H1 (cell line): ENCODE measurements at regions not wholly inside any gene's neighbourhood (a gene's known extent, or its start where the extent isn't known, plus 50 kb on each side); places are given as distances from the start of the nearest gene placed in this dataset.

ENCODE experiments used
- CTCF ChIA-PET: fragments of 300-600 bp; sonication (Branson Sonifier 250); formaldehyde crosslinking; loops from one replicate; lab custom pipeline; 2021; ENCODE audit not compliant: partially characterized antibody; lab: Charles Lee
- POLR2A ChIA-PET: fragments of 300-600 bp; sonication (Branson Sonifier 250); formaldehyde crosslinking; loops from one replicate; lab custom pipeline; 2021; ENCODE audit warnings: inconsistent platforms; ENCODE audit not compliant: partially characterized antibody; lab: Charles Lee
- DNase-seq, 2 experiments: peaks; one replicate each; pipeline versions ENCODE4 v3.0.0 to v3.0.0-alpha.2; 2010 to 2022; ENCODE audit warnings: low spot score in 2 of 2, low read depth in 1 of 2, mixed read lengths in 1 of 2
- FAIRE-seq: peaks from 2 replicates; lab custom pipeline; 2011; peaks lifted over from hg19 to GRCh38; lab: Jason Lieb, UNC
- H2AFZ ChIP-seq: 2 replicates; pipeline ENCODE4 v1.8.1; 2012; ENCODE audit warnings: low read length, inconsistent platforms
- H2AK5ac ChIP-seq: 2 replicates; pipeline ENCODE4 v1.6.1; 2013; ENCODE audit warnings: low read depth, low read length
- H2BK120ac ChIP-seq: replicated peaks from 2 replicates; pipeline ENCODE3; 2013; ENCODE audit warnings: low read depth, low read length, inconsistent platforms
- H2BK12ac ChIP-seq: 2 replicates; pipeline ENCODE4 v1.6.1; 2013; ENCODE audit warnings: low read depth, low read length
- H2BK15ac ChIP-seq: 2 replicates; pipeline ENCODE4 v1.6.1; 2013; ENCODE audit warnings: low read length
- H2BK20ac ChIP-seq: 2 replicates; pipeline ENCODE4 v1.6.1; 2013; ENCODE audit warnings: low read length
- H2BK5ac ChIP-seq: 2 replicates; pipeline ENCODE4 v1.6.1; 2013; ENCODE audit warnings: low read depth, low read length
- H3K14ac ChIP-seq: 2 replicates; pipeline ENCODE4 v1.6.1; 2013; ENCODE audit warnings: inconsistent platforms; ENCODE audit not compliant: insufficient read length
- H3K18ac ChIP-seq: 2 replicates; pipeline ENCODE4 v1.6.1; 2013; ENCODE audit warnings: low read length; ENCODE audit errors: extremely low read depth
- H3K23ac ChIP-seq: 2 replicates; pipeline ENCODE4 v1.6.1; 2013; ENCODE audit warnings: inconsistent platforms; ENCODE audit not compliant: insufficient read length
- H3K23me2 ChIP-seq: 2 replicates; pipeline ENCODE4 v1.6.1; 2013; ENCODE audit warnings: low read depth, low read length
- H3K27ac ChIP-seq: 2 replicates; pipeline ENCODE4 v1.6.1; 2011; ENCODE audit warnings: low read depth, low read length, inconsistent platforms
- H3K27me3 ChIP-seq, 4 experiments: replicated peaks in 1 of 4; 1 replicate in 1 of 4; 2 replicates in 3 of 4; pipeline versions ENCODE4 v1.6.1 to v1.8.1; 2011 to 2013; ENCODE audit warnings: low read length in 3 of 4, mild to moderate bottlenecking in 3 of 4, inconsistent platforms in 2 of 4, mixed read lengths in 2 of 4, moderate library complexity in 1 of 4; ENCODE audit not compliant: control insufficient read depth in 3 of 4, insufficient read depth in 3 of 4; ENCODE audit errors: extremely low read depth in 1 of 4
- H3K36me3 ChIP-seq, 4 experiments: 2 replicates each; pipeline versions ENCODE4 v1.6.1 to v1.8.1; 2011 to 2013; ENCODE audit warnings: mild to moderate bottlenecking in 4 of 4, low read length in 3 of 4, moderate library complexity in 2 of 4, control low read depth in 1 of 4, inconsistent platforms in 1 of 4; ENCODE audit not compliant: insufficient read depth in 4 of 4, control insufficient read depth in 2 of 4
- H3K4ac ChIP-seq: replicated peaks from 2 replicates; pipeline ENCODE3; 2013; ENCODE audit warnings: low read length, low read depth, mixed read lengths, inconsistent platforms; ENCODE audit not compliant: insufficient read length
- H3K4me1 ChIP-seq, 4 experiments: replicated peaks in 1 of 4; 1 replicate in 1 of 4; 2 replicates in 3 of 4; pipeline versions ENCODE4 v1.6.1 to v1.8.1; 2011 to 2013; ENCODE audit warnings: low read length in 3 of 4, inconsistent platforms in 2 of 4, mixed read lengths in 1 of 4; ENCODE audit not compliant: insufficient read depth in 4 of 4, control insufficient read depth in 3 of 4
- H3K4me2 ChIP-seq, 2 experiments: 2 replicates each; pipeline versions ENCODE4 v1.6.1 to v1.8.1; 2011 to 2013; ENCODE audit warnings: low read depth in 2 of 2, low read length in 2 of 2, control low read depth in 1 of 2, inconsistent platforms in 1 of 2, mild to moderate bottlenecking in 1 of 2; ENCODE audit not compliant: insufficient read depth in 1 of 2
- H3K4me3 ChIP-seq, 4 experiments: fragments of 200-600, 300-600 bp in 1 of 4; sonication (generic), shearing (Covaris generic), sonication (Bioruptor Twin) in 1 of 4; 2 replicates each; pipeline versions ENCODE4 v1.5.1 to v1.8.1; 2011 to 2016; ENCODE audit warnings: low read length in 4 of 4, low read depth in 3 of 4, control low read depth in 2 of 4, inconsistent platforms in 2 of 4, mild to moderate bottlenecking in 2 of 4, mixed read lengths in 1 of 4, moderate library complexity in 1 of 4; ENCODE audit not compliant: insufficient read depth in 2 of 4; ENCODE audit errors: extremely low read depth in 1 of 4
- H3K56ac ChIP-seq: replicated peaks from 2 replicates; pipeline ENCODE3; 2013; ENCODE audit warnings: low read depth, mild to moderate bottlenecking, mixed read lengths, low read length, inconsistent platforms; ENCODE audit not compliant: insufficient read length
- H3K79me1 ChIP-seq: 2 replicates; pipeline ENCODE4 v1.6.1; 2013; ENCODE audit warnings: low read depth, low read length, control low read depth
- H3K79me2 ChIP-seq, 2 experiments: 2 replicates each; pipeline versions ENCODE4 v1.6.1 to v1.8.1; 2012 to 2013; ENCODE audit warnings: low read length in 2 of 2, mild to moderate bottlenecking in 2 of 2, inconsistent platforms in 1 of 2; ENCODE audit not compliant: insufficient read depth in 2 of 2, control insufficient read depth in 1 of 2
- H3K9ac ChIP-seq, 4 experiments: replicated peaks in 1 of 4; 1 replicate in 1 of 4; 2 replicates in 3 of 4; pipeline versions ENCODE4 v1.6.1 to v1.8.1; 2011 to 2013; ENCODE audit warnings: low read depth in 3 of 4, low read length in 3 of 4, control low read depth in 2 of 4, mild to moderate bottlenecking in 2 of 4, moderate library complexity in 2 of 4, inconsistent platforms in 1 of 4; ENCODE audit errors: extremely low read depth in 1 of 4
- H3K9me3 ChIP-seq, 2 experiments: 2 replicates each; pipeline versions ENCODE4 v1.6.1 to v1.8.1; 2012 to 2013; ENCODE audit warnings: mild to moderate bottlenecking in 2 of 2, moderate library complexity in 2 of 2, control low read depth in 1 of 2, inconsistent platforms in 1 of 2, low read depth in 1 of 2, low read length in 1 of 2, mixed read lengths in 1 of 2; ENCODE audit not compliant: insufficient read depth in 2 of 2
- H4K20me1 ChIP-seq, 2 experiments: replicated peaks in 1 of 2; 2 replicates each; pipeline versions ENCODE3 to v1.8.1; 2011 to 2013; ENCODE audit warnings: inconsistent platforms in 2 of 2, low read length in 2 of 2, mild to moderate bottlenecking in 1 of 2; ENCODE audit not compliant: insufficient read depth in 2 of 2, control insufficient read depth in 1 of 2
- H4K5ac ChIP-seq: 2 replicates; pipeline ENCODE4 v1.6.1; 2013; ENCODE audit warnings: low read length, low read depth, mixed read lengths, inconsistent platforms; ENCODE audit not compliant: insufficient read length
- H4K8ac ChIP-seq: 2 replicates; pipeline ENCODE4 v1.8.0; 2013; ENCODE audit warnings: mild to moderate bottlenecking, moderate library complexity, low read length, inconsistent platforms; ENCODE audit not compliant: insufficient read depth; ENCODE audit errors: extremely low read depth
- H4K91ac ChIP-seq: replicated peaks from 2 replicates; pipeline ENCODE3; 2013; ENCODE audit warnings: low read length, mixed read lengths, inconsistent platforms; ENCODE audit not compliant: insufficient read length
- CBX5 ChIP-seq: fragments of 300-800, 300-1000 bp; sonication (generic); IDR thresholded peaks from 2 replicates; pipeline ENCODE4 v1.7.1; 2016; ENCODE audit warnings: antibody characterized with exemption, low read length, low read depth
- CTBP2 ChIP-seq: IDR thresholded peaks from 2 replicates; pipeline ENCODE4 v1.7.0; 2011; ENCODE audit warnings: borderline replicate concordance, mild to moderate bottlenecking, moderate library complexity, mixed read lengths, low read length; ENCODE audit not compliant: insufficient read depth, insufficient read length
- E2F6 ChIP-seq: IDR thresholded peaks from 2 replicates; pipeline ENCODE4 v1.6.1; 2012; ENCODE audit warnings: inconsistent platforms
- HDAC6 ChIP-seq: IDR thresholded peaks from one replicate; pipeline ENCODE4 v1.7.1; 2012; ENCODE audit warnings: low read depth, mild to moderate bottlenecking, inconsistent platforms, low read length, moderate library complexity
- KDM1A ChIP-seq: fragments of 200-600, 300-600 bp; sonication (generic); IDR thresholded peaks from 2 replicates; pipeline ENCODE4 v1.7.1; 2016; ENCODE audit warnings: mild to moderate bottlenecking, low read length, borderline replicate concordance
- KDM5A ChIP-seq: fragments of 200-600 bp; IDR thresholded peaks from 2 replicates; pipeline ENCODE4 v1.7.1; 2012; ENCODE audit warnings: mild to moderate bottlenecking, low read length, inconsistent platforms, mixed read lengths
- RBBP5 ChIP-seq: IDR thresholded peaks from 2 replicates; pipeline ENCODE4 v1.7.1; 2012; ENCODE audit warnings: low read depth, mild to moderate bottlenecking, inconsistent platforms, low read length, moderate library complexity, borderline replicate concordance
- YY1 ChIP-seq: IDR thresholded peaks from 2 replicates; pipeline ENCODE4 v1.6.1; 2011; ENCODE audit warnings: low read depth, mild to moderate bottlenecking, low read length
- WGBS, 2 experiments: shearing (Covaris generic) in 1 of 2; methylation state at CpG; one replicate each; pipeline versions ENCODE4 v1.1.6 to v1.1.7; 2013 to 2015; ENCODE audit warnings: low lambda C conversion rate in 2 of 2, mixed read lengths in 2 of 2, inconsistent platforms in 1 of 2, low coverage in 1 of 2, missing lambda C conversion rate in 1 of 2; ENCODE audit not compliant: insufficient replicate concordance in 2 of 2, insufficient coverage in 1 of 2, insufficient read length in 1 of 2; ENCODE audit errors: extremely low coverage in 1 of 2, missing lambda C conversion rate in 1 of 2; 5-methylcytosine and 5-hydroxymethylcytosine counted together

- H3K27me3 ChIP-seq, result no peaks in the 10 kb centered on the region
- no peak overlapping the region for H3K4me2 ChIP-seq
- no peak overlapping the region for H3K9ac ChIP-seq
- no peak overlapping the region for H4K8ac ChIP-seq
- no peaks in the 10 kb centered on the region for H3K9me3 ChIP-seq
- no peak overlapping the region for H2BK15ac ChIP-seq
- no peak for FAIRE-seq
- no peaks in the 10 kb centered on the region for H3K23me2 ChIP-seq
- H3K4me1 ChIP-seq, result no peaks in the 10 kb centered on the region
- no peak overlapping the region for H4K91ac ChIP-seq
- no peaks in the 10 kb centered on the region for H3K79me2 ChIP-seq
- H4K5ac ChIP-seq, result no peak overlapping the region
- no peak overlapping the region for H3K4me3 ChIP-seq
- no peak overlapping the region for H2BK20ac ChIP-seq
- no peak for TF ChIP-seq CTBP2
- no peak for TF ChIP-seq YY1
- TF ChIP-seq CBX5, result no peak
- TF ChIP-seq KDM5A, result no peak
- no peak for TF ChIP-seq HDAC6
- no peak for TF ChIP-seq KDM1A
- no peak for TF ChIP-seq E2F6
- TF ChIP-seq RBBP5, result no peak
- TF ChIP-seq, all 59 proteins: peak for 0
- Histone ChIP-seq H3K14ac (no peak overlapping the region), H4K20me1 (no peaks in the 10 kb centered on the region), H2BK5ac (no peak overlapping the region), H2BK12ac (no peak overlapping the region), H2AK5ac (no peak overlapping the region), H3K27ac (no peak overlapping the region), H3K56ac (no peak overlapping the region), H3K36me3 (no peaks in the 10 kb centered on the region), H3K79me1 (no peaks in the 10 kb centered on the region), H3K4ac (no peak overlapping the region), H3K23ac (no peak overlapping the region), H2BK120ac (no peak overlapping the region), H2AFZ (no peak overlapping the region), H3K18ac (no peak overlapping the region)
- CTCF ChIA-PET, result no interaction called here
- 89% methylated on average over 1 of the region's 1 CpG; no CpG with 5 or more reads in 1 of the 2 experiments for WGBS, 2 experiments
- POLR2A ChIA-PET, result no interaction called here
- DNase-seq, result no peak
Measured at GRCh38 chr9:12613071-12613470, 80.1 kb upstream of the TYRP1 start.
